ENCODE measurements at regions not wholly inside any gene's neighbourhood (a gene's known extent, or its start where the extent isn't known, plus 50 kb on each side); places are given as distances from the start of the nearest gene placed in this dataset.
"Not testable (repeated sequence)": the region's sequence is repeated elsewhere in the genome, so short reads cannot be mapped to it uniquely, and the experiment has no call there.

- no peaks in the 10 kb centered on the region for H3K36me3 ChIP-seq (ENCODE audit: control insufficient read depth in 1 of 2, insufficient read depth in 2 of 2, low read length in 2 of 2)
- H3K9me3 ChIP-seq (ENCODE audit: control insufficient read depth in 1 of 2, low read length in 2 of 2), result no peaks in the 10 kb centered on the region
- no peak overlapping the region for H3K4me3 ChIP-seq (ENCODE audit: low read depth in 1 of 2, low read length in 2 of 2)
- H3K27ac ChIP-seq (ENCODE audit: low read length), result no peak overlapping the region
- no peaks in the 10 kb centered on the region for H3K4me1 ChIP-seq (ENCODE audit: control insufficient read depth in 1 of 2, insufficient read depth in 2 of 2, low read length in 2 of 2)
- H3K27me3 ChIP-seq (ENCODE audit: low read depth, low read length), result no peaks in the 10 kb centered on the region
These were observed 253.0 kb upstream of the P2RY1 start for GRCh38 chr3:152581951-152582350.

- Histone ChIP-seq H3K9me3 (ENCODE audit: control insufficient read depth in 1 of 2, low read length in 2 of 2) (no peaks in the 10 kb centered on the region), H3K27ac (ENCODE audit: low read length) (no peak overlapping the region), H3K4me1 (ENCODE audit: control insufficient read depth in 1 of 2, insufficient read depth in 2 of 2, low read length in 2 of 2) (no peaks in the 10 kb centered on the region), H3K4me3 (ENCODE audit: low read depth in 1 of 2, low read length in 2 of 2) (no peak overlapping the region), H3K27me3 (ENCODE audit: low read depth, low read length) (no peaks in the 10 kb centered on the region), H3K36me3 (ENCODE audit: control insufficient read depth in 1 of 2, insufficient read depth in 2 of 2, low read length in 2 of 2) (no peaks in the 10 kb centered on the region)
These were observed 251.0 kb upstream of the P2RY1 start for GRCh38 chr3:152583963-152584362.

DNA sequence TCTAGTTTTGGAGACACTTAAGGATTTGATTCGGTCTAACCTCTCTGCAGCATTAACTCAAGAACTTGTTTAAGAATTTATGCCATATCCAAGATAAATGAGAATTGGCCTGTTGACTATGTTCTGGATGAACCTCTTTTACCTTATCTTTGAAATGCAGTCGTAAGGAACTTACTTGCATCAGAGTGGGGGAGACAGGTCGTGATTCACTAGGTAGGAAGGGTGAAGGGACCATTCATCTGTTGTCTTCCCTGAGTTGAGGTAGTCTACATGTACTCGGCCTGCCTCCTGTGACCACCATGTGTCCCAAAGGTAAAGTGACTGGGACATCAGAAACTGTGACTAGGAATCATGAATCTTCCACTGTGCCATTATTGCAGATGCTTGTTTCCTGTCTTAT lies 248.0 kb upstream of the P2RY1 start:
- Histone ChIP-seq H3K9me3 (ENCODE audit: control insufficient read depth in 1 of 2, low read length in 2 of 2) (no peaks in the 10 kb centered on the region), H3K27me3 (ENCODE audit: low read depth, low read length) (no peaks in the 10 kb centered on the region), H3K36me3 (ENCODE audit: control insufficient read depth in 1 of 2, insufficient read depth in 2 of 2, low read length in 2 of 2) (no peaks in the 10 kb centered on the region), H3K27ac (ENCODE audit: low read length) (no peak overlapping the region), H3K4me1 (ENCODE audit: control insufficient read depth in 1 of 2, insufficient read depth in 2 of 2, low read length in 2 of 2) (no peaks in the 10 kb centered on the region), H3K4me3 (ENCODE audit: low read depth in 1 of 2, low read length in 2 of 2) (no peak overlapping the region)

DNA sequence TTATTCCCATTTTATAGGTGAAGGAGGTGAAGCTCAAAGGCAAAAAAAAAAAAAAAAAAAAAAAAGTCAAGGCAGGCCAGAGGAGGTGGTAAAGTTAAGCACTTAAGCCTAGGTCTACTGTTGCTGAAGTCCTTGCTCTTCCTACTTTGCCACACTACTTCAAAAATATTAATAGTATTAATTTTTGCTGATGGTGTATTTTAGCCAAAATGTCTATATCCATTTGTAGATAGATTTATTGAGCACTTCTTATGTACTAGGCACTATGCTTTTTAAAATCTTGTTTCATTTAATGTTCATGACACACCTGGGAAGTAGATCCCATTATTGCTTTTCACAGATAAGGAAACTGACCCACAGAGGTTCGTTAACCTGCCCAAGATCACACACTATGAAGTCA lies 247.1 kb upstream of the P2RY1 start:
- no peaks in the 10 kb centered on the region for H3K4me1 ChIP-seq (ENCODE audit: control insufficient read depth in 1 of 2, insufficient read depth in 2 of 2, low read length in 2 of 2)
- H3K27ac ChIP-seq (ENCODE audit: low read length), result no peak overlapping the region
- H3K4me3 ChIP-seq (ENCODE audit: low read depth in 1 of 2, low read length in 2 of 2), result no peak overlapping the region
- no peaks in the 10 kb centered on the region for H3K9me3 ChIP-seq (ENCODE audit: control insufficient read depth in 1 of 2, low read length in 2 of 2)
- no peaks in the 10 kb centered on the region for H3K36me3 ChIP-seq (ENCODE audit: control insufficient read depth in 1 of 2, insufficient read depth in 2 of 2, low read length in 2 of 2)
- H3K27me3 ChIP-seq (ENCODE audit: low read depth, low read length), result no peaks in the 10 kb centered on the region

DNA sequence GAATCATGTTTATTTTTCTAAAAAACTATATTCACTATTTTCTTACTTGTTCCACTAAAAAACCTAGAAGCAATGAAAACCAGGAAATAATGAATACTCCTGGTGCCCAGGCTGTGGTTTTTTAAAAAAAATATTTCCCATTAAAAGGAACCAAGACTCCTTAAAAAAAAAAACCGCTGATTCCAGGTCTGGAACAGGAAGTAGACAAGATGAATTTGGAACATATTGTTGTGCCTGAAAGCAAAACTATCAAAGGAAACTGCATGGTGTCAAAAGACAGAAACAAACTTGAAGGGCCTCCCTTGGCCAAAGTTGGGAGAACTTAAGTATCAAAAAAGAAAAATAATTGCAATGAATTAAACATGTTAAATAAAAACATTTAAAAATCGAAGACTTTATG lies 245.3 kb upstream of the P2RY1 start:
- Histone ChIP-seq H3K9me3 (ENCODE audit: control insufficient read depth in 1 of 2, low read length in 2 of 2) (no peaks in the 10 kb centered on the region), H3K4me1 (ENCODE audit: control insufficient read depth in 1 of 2, insufficient read depth in 2 of 2, low read length in 2 of 2) (no peaks in the 10 kb centered on the region), H3K36me3 (ENCODE audit: control insufficient read depth in 1 of 2, insufficient read depth in 2 of 2, low read length in 2 of 2) (no peaks in the 10 kb centered on the region), H3K27me3 (ENCODE audit: low read depth, low read length) (no peaks in the 10 kb centered on the region), H3K27ac (ENCODE audit: low read length) (no peak overlapping the region), H3K4me3 (ENCODE audit: low read depth in 1 of 2, low read length in 2 of 2) (no peak overlapping the region)

DNA sequence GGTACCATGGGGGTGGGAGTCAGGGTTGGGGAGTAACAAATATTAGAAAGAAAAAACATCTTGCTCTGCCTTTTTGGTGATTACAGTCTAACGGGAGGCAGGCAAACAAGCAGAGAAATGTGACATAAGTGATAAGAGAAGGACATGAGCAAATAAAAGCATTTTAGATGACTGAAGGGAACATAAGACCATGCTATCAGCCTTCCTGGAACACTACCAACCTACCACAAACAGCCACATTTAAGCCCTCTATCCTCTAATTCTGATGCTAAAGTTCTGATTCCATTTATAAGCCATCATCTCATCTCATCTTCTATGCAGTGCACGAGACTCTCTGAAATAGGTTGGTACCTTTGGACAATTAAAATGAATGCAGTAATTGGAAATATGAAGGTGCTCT lies 243.4 kb upstream of the P2RY1 start:
- Histone ChIP-seq H3K36me3 (ENCODE audit: control insufficient read depth in 1 of 2, insufficient read depth in 2 of 2, low read length in 2 of 2) (no peaks in the 10 kb centered on the region), H3K4me3 (ENCODE audit: low read depth in 1 of 2, low read length in 2 of 2) (no peak overlapping the region), H3K27me3 (ENCODE audit: low read depth, low read length) (no peaks in the 10 kb centered on the region), H3K27ac (ENCODE audit: low read length) (no peak overlapping the region), H3K4me1 (ENCODE audit: control insufficient read depth in 1 of 2, insufficient read depth in 2 of 2, low read length in 2 of 2) (peaks cover 0 to 7% of the 10 kb centered on the region in 2 donors), H3K9me3 (ENCODE audit: control insufficient read depth in 1 of 2, low read length in 2 of 2) (no peaks in the 10 kb centered on the region)

- H3K4me3 ChIP-seq (ENCODE audit: low read depth in 1 of 2, low read length in 2 of 2), result no peak overlapping the region
- H3K4me1 ChIP-seq (ENCODE audit: control insufficient read depth in 1 of 2, insufficient read depth in 2 of 2, low read length in 2 of 2), result peaks cover 0 to 8% of the 10 kb centered on the region in 2 donors
- no peaks in the 10 kb centered on the region for H3K9me3 ChIP-seq (ENCODE audit: control insufficient read depth in 1 of 2, low read length in 2 of 2)
- H3K27me3 ChIP-seq (ENCODE audit: low read depth, low read length), result no peaks in the 10 kb centered on the region
- peak overlapping the region; percentile 5 for H3K27ac ChIP-seq (ENCODE audit: low read length)
- H3K36me3 ChIP-seq (ENCODE audit: control insufficient read depth in 1 of 2, insufficient read depth in 2 of 2, low read length in 2 of 2), result no peaks in the 10 kb centered on the region
These were observed 241.7 kb upstream of the P2RY1 start for GRCh38 chr3:152593242-152593641.

- Histone ChIP-seq H3K36me3 (ENCODE audit: control insufficient read depth in 1 of 2, insufficient read depth in 2 of 2, low read length in 2 of 2) (no peaks in the 10 kb centered on the region), H3K4me1 (ENCODE audit: control insufficient read depth in 1 of 2, insufficient read depth in 2 of 2, low read length in 2 of 2) (peaks cover 0 to 8% of the 10 kb centered on the region in 2 donors), H3K9me3 (ENCODE audit: control insufficient read depth in 1 of 2, low read length in 2 of 2) (no peaks in the 10 kb centered on the region), H3K27me3 (ENCODE audit: low read depth, low read length) (no peaks in the 10 kb centered on the region), H3K27ac (ENCODE audit: low read length) (peak overlapping the region; percentile 41), H3K4me3 (ENCODE audit: low read depth in 1 of 2, low read length in 2 of 2) (peak overlapping the region in 1 of 2 donors; percentile 21)
These were observed 238.7 kb upstream of the P2RY1 start for GRCh38 chr3:152595975-152596821.

DNA sequence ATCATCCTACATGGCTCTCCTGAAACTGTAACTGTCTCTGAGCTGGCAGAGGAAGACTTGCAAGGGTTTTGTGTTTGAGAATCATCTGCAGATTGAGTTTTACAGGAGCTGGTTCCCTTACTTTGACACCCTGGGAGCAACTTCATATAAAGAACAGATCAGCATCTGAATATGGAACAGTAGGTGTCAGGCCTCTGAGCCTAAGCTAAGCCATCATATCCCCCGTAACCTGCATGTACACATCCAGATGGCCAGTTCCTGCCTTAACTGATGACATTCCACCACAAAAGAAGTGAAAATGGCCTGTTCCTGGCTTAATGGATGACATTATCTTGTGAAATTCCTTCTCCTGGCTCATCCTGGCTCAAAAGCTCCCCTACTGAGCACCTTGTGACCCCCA lies 238.1 kb upstream of the P2RY1 start:
- peak overlapping the region in 1 of 2 donors; percentile 21 for H3K4me3 ChIP-seq (ENCODE audit: low read depth in 1 of 2, low read length in 2 of 2)
- H3K27ac ChIP-seq (ENCODE audit: low read length), result peak overlapping the region; percentile 41
- H3K4me1 ChIP-seq (ENCODE audit: control insufficient read depth in 1 of 2, insufficient read depth in 2 of 2, low read length in 2 of 2); H3K36me3 ChIP-seq (ENCODE audit: control insufficient read depth in 1 of 2, insufficient read depth in 2 of 2, low read length in 2 of 2); H3K27me3 ChIP-seq (ENCODE audit: low read depth, low read length); H3K9me3 ChIP-seq (ENCODE audit: control insufficient read depth in 1 of 2, low read length in 2 of 2): not testable (repeated sequence)

GRCh38 chr3:152606146-152606545 lies 228.8 kb upstream of the P2RY1 start:
- peaks cover 0 to 8% of the 10 kb centered on the region in 2 donors for H3K9me3 ChIP-seq (ENCODE audit: control insufficient read depth in 1 of 2, low read length in 2 of 2)
- no peak overlapping the region for H3K4me3 ChIP-seq (ENCODE audit: low read depth in 1 of 2, low read length in 2 of 2)
- no peaks in the 10 kb centered on the region for H3K4me1 ChIP-seq (ENCODE audit: control insufficient read depth in 1 of 2, insufficient read depth in 2 of 2, low read length in 2 of 2)
- no peak overlapping the region for H3K27ac ChIP-seq (ENCODE audit: low read length)
- H3K27me3 ChIP-seq (ENCODE audit: low read depth, low read length), result no peaks in the 10 kb centered on the region
- H3K36me3 ChIP-seq (ENCODE audit: control insufficient read depth in 1 of 2, insufficient read depth in 2 of 2, low read length in 2 of 2), result no peaks in the 10 kb centered on the region

DNA sequence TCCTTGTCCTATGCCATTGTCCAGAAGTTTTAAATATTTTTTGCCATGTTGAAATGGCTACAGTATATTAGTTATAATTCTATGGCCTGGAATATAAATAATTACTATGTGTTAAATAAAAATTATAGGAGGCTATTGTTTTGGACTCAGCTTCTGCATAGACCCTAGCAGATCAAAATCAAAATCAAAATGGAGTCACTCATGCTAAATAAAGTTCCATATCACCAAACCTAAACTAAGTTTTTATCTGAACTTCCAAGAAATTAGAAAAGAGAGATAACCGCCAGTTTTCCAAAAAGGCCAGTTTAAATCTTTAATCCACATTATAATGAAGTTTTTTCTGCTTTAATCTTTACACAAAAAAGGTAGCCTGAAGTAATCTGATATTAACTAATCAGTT lies 227.8 kb upstream of the P2RY1 start:
- Histone ChIP-seq H3K9me3 (ENCODE audit: control insufficient read depth in 1 of 2, low read length in 2 of 2) (peaks cover 0 to 8% of the 10 kb centered on the region in 2 donors), H3K4me1 (ENCODE audit: control insufficient read depth in 1 of 2, insufficient read depth in 2 of 2, low read length in 2 of 2) (no peaks in the 10 kb centered on the region), H3K27ac (ENCODE audit: low read length) (no peak overlapping the region), H3K27me3 (ENCODE audit: low read depth, low read length) (no peaks in the 10 kb centered on the region), H3K36me3 (ENCODE audit: control insufficient read depth in 1 of 2, insufficient read depth in 2 of 2, low read length in 2 of 2) (no peaks in the 10 kb centered on the region), H3K4me3 (ENCODE audit: low read depth in 1 of 2, low read length in 2 of 2) (no peak overlapping the region)

All from muscle layer of duodenum (tissue), 2 donors.